NCI-H1048 (cell line): ENCODE measurements at regions not wholly inside any gene's neighbourhood (a gene's known extent, or its start where the extent isn't known, plus 50 kb on each side); places are given as distances from the start of the nearest gene placed in this dataset.
"Not testable (repeated sequence)": the region's sequence is repeated elsewhere in the genome, so short reads cannot be mapped to it uniquely, and the experiment has no call there.

Source experiments
- DNase-seq: peaks from one replicate; lab custom pipeline; 2025; lab: John Stamatoyannopoulos, UW

DNA sequence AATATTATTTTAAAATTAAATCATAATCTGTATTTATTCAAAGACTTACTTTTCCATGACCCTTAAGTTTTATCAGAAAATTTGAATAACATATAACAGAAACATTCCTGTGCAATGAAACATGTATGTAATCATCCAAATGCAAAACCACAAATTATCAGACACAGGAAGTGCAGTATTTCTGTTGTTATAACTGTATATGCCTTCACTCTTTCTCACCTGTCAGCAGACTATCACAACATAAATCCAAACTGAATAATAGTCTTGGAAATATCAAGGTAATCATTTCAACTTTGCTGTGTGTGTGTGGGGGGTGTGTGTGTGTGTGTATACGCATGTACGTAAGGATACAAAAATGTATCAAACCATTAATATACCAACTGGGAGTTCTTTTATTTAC is 285.9 kb downstream of the SLC7A11 start:
- DNase-seq: no peak

DNA sequence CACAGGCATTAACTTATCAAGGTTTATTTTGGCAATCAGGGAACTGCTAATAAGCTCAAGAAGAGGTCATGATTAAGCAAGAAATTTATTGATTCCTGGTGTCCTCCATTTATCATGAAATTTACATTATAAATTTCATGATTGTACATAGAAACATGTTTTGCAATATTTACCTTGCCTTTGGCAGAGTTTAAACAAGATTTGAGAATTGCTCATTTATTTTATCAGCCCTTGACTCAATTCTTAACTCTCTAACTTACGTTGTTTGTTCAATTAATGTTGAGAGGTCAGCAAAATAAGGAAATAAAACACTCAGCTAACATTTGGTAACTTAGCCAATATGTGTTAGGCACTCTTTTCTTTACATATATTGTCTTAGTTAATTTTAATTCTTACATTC is 286.6 kb downstream of the SLC7A11 start:
- no peak for DNase-seq

DNA sequence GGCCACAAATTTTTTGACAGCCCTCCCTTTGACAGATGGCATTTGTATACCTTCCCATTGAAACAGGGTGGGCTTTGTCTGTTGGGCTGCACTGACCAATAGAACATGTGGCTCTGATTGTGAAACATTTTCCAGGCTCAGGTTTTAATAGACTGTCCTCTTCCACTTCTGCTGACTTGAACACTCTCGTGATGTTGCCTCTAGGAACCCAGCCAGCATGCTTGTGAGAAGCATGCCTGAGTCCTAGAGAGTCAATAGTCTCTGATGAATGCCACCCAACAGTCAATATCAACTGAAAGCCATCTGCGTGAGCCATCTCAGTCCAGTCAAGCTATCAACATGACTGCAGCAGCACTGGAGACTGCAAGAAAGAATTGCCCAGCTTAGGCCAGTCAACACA is 290.0 kb downstream of the SLC7A11 start:
- DNase-seq: no peak

- DNase-seq: no peak
Observed at GRCh38 chr4:137950286-137950685, 291.9 kb downstream of the SLC7A11 start.

- no peak for DNase-seq
Observed at GRCh38 chr4:137949746-137950145, 292.4 kb downstream of the SLC7A11 start.

GRCh38 chr4:137946453-137947174 is 295.5 kb downstream of the SLC7A11 start:
- no peak for DNase-seq

- DNase-seq: not testable (repeated sequence)
Observed at GRCh38 chr4:137942815-137943214, 299.3 kb downstream of the SLC7A11 start.

DNA sequence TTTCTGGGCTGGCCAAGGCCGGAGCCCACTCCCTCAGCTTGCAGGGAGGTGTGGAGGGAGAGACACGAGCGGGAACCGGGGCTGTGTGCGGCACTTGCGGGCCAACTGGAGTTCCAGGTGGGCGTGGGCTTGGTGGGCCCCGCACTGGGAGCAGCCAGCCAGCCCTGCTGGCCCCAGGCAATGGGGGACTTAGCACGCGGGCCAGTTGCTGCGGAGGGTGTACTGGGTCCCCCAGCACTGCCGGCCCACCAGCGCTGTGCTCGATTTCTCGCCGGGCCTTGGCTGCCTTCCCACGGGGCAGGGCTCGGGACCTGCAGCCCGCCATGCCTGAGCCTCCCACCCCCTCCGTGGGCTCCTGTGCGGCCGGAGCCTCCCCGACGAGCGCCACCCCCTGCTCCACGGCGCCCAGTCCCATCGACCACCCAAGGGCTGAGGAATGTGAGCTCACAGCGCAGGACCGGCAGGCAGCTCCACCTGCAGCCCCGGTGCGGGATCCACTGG is 300.1 kb downstream of the SLC7A11 start:
- DNase-seq: not testable (repeated sequence)

- DNase-seq: no peak
Observed at GRCh38 chr4:137934911-137935310, 307.2 kb downstream of the SLC7A11 start.

- DNase-seq: no peak
Observed at GRCh38 chr4:137934046-137934445, 308.1 kb downstream of the SLC7A11 start.

- DNase-seq: no peak
Observed at GRCh38 chr4:137927972-137928371, 314.2 kb downstream of the SLC7A11 start.

DNA sequence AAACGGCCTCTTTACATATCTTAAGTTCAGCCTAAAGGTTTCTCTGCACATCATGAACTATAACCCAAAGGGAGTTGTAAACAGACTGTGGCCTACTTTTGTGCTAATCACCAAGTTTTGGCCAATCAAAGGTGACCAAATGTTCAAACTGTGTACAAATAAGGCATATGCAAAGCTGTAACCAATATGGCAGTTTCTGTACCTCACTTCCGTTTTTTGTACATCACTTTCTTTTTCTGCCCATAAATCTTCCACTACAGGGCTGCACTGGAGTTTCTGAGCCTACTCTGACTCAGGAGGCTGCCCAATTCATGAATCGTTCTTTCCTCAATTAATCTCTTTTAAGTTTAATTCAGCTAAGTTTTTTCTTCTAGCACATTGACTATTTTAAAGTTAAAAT is 318.7 kb downstream of the SLC7A11 start:
- DNase-seq: no peak

GRCh38 chr4:137922721-137923120 is 319.4 kb downstream of the SLC7A11 start:
- DNase-seq: no peak

DNA sequence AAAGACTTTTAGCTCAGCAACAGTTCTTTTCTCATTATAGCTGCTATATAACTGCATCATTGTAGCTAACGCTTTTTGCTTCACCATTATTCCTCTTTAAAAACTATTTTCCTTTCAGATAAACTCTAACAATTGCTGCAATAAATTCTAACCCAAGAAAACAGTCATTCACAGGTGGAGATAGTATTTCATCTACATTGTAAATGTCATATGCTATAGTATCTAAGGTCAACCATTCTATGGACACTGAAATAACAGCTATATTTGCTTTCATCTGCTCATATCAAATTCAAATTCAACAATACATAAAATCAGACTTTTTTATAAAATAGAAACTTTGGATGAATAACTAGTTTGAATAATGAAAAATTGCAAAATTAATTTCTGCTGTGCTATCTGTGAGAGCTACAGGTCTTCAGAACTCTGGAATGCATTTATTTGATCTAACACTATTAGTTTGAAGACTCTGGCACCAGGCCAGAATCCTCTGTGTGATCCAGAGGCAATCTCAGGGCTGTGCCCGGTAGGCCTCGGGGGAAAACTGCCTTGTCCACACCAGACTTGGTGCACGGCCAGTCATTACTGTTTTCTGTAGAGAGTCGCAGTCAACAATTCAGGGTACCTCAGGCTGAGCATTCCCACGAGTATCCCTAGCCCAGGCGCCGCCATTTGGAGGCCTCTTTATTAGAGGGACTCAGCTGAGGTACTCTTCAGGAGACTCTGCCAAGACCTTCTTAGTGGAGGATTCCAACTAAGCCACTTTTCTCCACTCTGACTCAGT is 332.4 kb downstream of the SLC7A11 start:
- DNase-seq: peak; percentile 1

DNA sequence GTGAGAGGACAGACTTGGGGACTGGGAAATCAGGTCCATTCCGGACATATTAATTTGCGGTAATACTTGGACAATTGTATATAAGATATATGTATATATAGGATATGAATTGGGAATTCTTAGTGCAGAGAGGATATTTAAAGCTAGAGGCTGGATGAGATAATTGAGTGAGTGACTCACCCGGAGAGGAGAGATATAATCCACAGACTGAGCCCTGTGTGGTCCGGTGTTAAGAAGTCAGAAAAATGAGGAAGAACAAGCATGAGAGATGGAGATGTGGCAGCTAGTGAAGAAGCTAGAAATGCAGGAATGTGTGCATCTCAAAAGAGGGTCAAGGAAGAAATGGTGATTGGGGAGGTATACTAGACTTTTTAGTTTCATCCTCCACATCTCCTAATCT is 336.2 kb downstream of the SLC7A11 start:
- DNase-seq: no peak

- DNase-seq: no peak
Observed at GRCh38 chr4:137901114-137901513, 341.0 kb downstream of the SLC7A11 start.

DNA sequence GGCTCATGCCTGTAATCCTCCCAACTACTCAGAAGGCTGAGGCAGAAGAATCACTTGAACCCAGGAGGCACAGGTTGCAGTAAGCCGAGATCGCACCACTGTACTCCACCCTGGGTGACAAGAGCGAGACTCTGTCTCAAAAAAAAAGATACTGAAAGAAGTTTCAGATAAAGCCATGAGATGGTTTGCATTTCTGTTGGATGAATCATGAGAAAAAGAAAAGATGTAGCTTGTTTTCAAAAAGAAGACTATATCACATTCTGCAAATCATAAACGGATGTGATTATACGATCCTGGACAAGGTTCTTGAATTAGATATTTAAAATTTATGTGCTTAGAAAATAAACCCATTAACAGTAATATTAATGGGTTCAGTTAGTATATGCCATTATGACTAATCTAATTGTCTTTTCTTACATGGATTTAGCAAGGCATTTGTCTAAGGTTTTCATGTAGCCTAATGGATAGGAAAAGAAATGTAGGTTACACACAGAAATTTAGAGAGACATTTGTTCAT is 345.9 kb downstream of the SLC7A11 start:
- no peak for DNase-seq

DNA sequence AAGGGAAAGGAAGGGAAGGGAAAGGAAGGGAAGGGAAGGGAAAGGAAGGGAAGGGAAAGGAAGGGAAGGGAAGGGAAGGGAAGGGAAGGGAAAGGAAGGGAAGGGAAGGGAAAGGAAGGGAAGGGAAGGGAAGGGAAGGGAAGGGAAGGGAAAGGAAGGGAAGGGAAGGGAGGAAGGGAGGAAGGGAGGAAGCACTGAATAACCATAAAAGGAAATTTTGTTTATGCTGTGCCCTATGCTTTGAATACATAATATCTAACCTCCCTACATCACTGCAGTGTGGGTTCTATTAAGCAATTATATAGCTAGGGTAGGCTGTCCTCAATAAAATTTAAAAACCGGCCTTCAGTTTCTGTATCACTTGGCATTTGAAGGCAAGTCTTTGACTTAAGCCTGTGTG is 346.6 kb downstream of the SLC7A11 start:
- not testable (repeated sequence) for DNase-seq

DNA sequence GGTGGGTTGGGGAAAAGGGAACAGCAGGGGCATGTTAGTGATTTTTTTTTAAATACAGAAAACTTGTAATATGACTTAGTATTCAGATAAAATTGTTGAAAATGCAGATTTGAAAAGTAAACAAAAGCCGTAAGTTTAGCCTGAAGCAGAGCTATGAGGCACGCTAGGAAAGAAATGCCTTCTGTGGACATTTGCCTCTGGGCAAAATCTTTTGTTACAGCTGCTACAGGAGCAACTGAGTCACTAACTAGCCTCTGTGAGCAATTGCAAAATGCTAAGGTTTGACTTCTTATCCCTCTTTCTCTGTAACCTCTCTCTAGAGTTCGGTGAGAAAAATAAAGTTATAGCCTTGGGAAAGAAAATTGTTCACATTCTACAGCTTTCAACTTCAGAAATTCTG is 350.0 kb downstream of the SLC7A11 start:
- no peak for DNase-seq

DNA sequence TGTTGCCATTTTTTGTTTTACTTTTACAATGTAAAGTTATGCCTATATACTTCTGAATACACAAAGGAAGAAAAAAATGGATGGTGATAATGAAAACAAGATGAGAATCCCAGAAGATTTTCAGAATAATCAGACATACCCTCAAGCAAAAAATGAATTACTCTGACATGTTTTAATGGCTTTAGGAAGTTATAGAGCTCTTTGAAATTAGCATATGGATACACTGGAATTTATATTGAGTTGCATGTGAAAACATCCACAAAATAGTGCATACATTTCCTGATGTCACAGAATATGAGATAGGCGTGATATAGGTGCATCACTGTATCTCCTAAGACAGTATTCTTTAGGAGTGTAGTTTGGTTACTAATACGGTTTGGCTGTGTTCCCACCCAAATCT is 351.3 kb downstream of the SLC7A11 start:
- no peak for DNase-seq

DNA sequence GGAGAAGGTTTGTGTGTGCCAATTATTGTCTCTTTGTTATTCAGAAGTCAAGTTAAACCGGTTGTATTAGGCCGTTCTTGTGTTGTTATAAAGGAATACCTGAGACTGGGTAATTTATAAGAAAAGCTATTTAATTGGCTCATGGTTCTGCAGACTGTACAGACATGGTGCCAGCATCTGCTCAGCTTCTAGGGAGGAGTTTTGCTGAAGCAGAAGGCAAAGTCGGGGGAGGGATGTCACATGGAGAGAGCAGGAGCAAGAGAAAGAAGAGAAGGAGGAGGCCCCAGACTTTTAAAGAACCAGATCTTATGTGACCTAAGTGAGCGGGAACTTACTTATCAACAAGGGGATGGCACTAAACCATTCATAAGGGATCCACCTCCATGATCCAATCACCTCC is 349.3 kb upstream of the PCDH18 start:
- no peak for DNase-seq

- not testable (repeated sequence) for DNase-seq
Observed at GRCh38 chr4:137868067-137868466, 335.8 kb upstream of the PCDH18 start.

- DNase-seq: no peak
Observed at GRCh38 chr4:137866671-137867070, 334.4 kb upstream of the PCDH18 start.
